ENCODE measurements at regions not wholly inside any gene's neighbourhood (a gene's known extent, or its start where the extent isn't known, plus 50 kb on each side); places are given as distances from the start of the nearest gene placed in this dataset.

GRCh38 chr12:94012071-94012470, 136.3 kb upstream of the PLXNC1 start:
- no peak overlapping the region for H3K4me2 ChIP-seq (ENCODE audit: insufficient read depth, insufficient read length, low read length)
- no peak overlapping the region for H4K91ac ChIP-seq (ENCODE audit: insufficient read length, low read depth, low read length)
- H3K79me1 ChIP-seq (ENCODE audit: insufficient read depth, low read depth, low read length, poor library complexity, severe bottlenecking), result no peaks in the 10 kb centered on the region
- H3K36me3 Mint-ChIP-seq (ENCODE audit: insufficient read depth in 1 of 3, low read depth in 3 of 3), result peaks cover 16 to 30% (median 17%) of the 10 kb centered on the region in 3 experiments
- no peaks in the 10 kb centered on the region for H3K79me2 ChIP-seq (ENCODE audit: insufficient read depth, low read length)
- no peak overlapping the region for H2BK12ac ChIP-seq (ENCODE audit: insufficient read length, low read depth, low read length)
- H2BK120ac ChIP-seq (ENCODE audit: low read depth, low read length, poor library complexity, severe bottlenecking), result no peak overlapping the region
- no peaks in the 10 kb centered on the region for H3K23me2 ChIP-seq (ENCODE audit: insufficient read length, low read depth, low read length, poor library complexity, severe bottlenecking)
- no peaks in the 10 kb centered on the region; the same call in 1 of the 2 replicates for H3K4me1 ChIP-seq (ENCODE audit: insufficient read depth, low read length)
- no peak for TF ChIP-seq CTCF (conservative IDR thresholded peaks at IDR 0.05)
- H3T11ph ChIP-seq (ENCODE audit: low read length), result no peak overlapping the region
- no peak overlapping the region for H2AK5ac ChIP-seq (ENCODE audit: insufficient read length, low read length)
- H2BK20ac ChIP-seq (ENCODE audit: low read depth, low read length, poor library complexity, severe bottlenecking), result no peak overlapping the region
- peaks cover 27 to 34% of the 10 kb centered on the region in 2 experiments for H3K4me1 Mint-ChIP-seq
- H3K27me3 ChIP-seq (ENCODE audit: insufficient read depth, low read length), result no peaks in the 10 kb centered on the region
- H3K18ac ChIP-seq (ENCODE audit: insufficient read length, low read depth, low read length), result no peak overlapping the region
- no peak overlapping the region for H3K14ac ChIP-seq (ENCODE audit: insufficient read depth, low read length)
- H4K8ac ChIP-seq (replicated peaks; ENCODE audit: insufficient read length, low read depth, low read length), result no peak overlapping the region
- no peak overlapping the region for H3K23ac ChIP-seq (ENCODE audit: insufficient read length, low read depth, low read length)
- H3K27ac ChIP-seq (ENCODE audit: insufficient read length, low read depth, low read length), result no peak overlapping the region
- no peak overlapping the region for H3K27ac Mint-ChIP-seq
- no peak overlapping the region for H4K5ac ChIP-seq (ENCODE audit: insufficient read length, low read depth, low read length)
- H3K4ac ChIP-seq (ENCODE audit: low read depth, low read length), result no peak overlapping the region
- H4K20me1 ChIP-seq (ENCODE audit: control insufficient read depth, insufficient read depth, insufficient read length), result no peaks in the 10 kb centered on the region
- H2BK5ac ChIP-seq (ENCODE audit: insufficient read length, low read length), result no peak overlapping the region
- no peaks in the 10 kb centered on the region for H3K9me3 ChIP-seq (ENCODE audit: control insufficient read depth, low read depth, low read length)
- peaks cover 3% of the 10 kb centered on the region; the same call in 1 of the 2 replicates for H3K27me3 Mint-ChIP-seq (ENCODE audit: low read depth)
- no peak overlapping the region for H3K56ac ChIP-seq (ENCODE audit: insufficient read length, low read depth, low read length)
- H2BK15ac ChIP-seq (ENCODE audit: low read depth, low read length), result no peak overlapping the region
- no peak overlapping the region for H3K9ac ChIP-seq (ENCODE audit: extremely low read depth, insufficient read length, low read length)
- DNase-seq, result no peak
- H2AFZ ChIP-seq (ENCODE audit: low read length), result no peak overlapping the region
- H3K4me3 Mint-ChIP-seq, result no peak overlapping the region
- H3K9me3 Mint-ChIP-seq, result peaks cover 24% of the 10 kb centered on the region in 2 experiments
- no CpG with 5 or more reads among the region's 2 CpGs for WGBS (ENCODE audit: extremely low coverage, insufficient read length, low lambda C conversion rate)

Data from H9 (cell line).